SHP77 (cell line): ENCODE measurements at regions not wholly inside any gene's neighbourhood (a gene's known extent, or its start where the extent isn't known, plus 50 kb on each side); places are given as distances from the start of the nearest gene placed in this dataset.
"Not testable (repeated sequence)": the region's sequence is repeated elsewhere in the genome, so short reads cannot be mapped to it uniquely, and the experiment has no call there.

Experiments
- DNase-seq, 2 experiments: peaks; one replicate each; lab custom pipeline; 2025; lab: John Stamatoyannopoulos, UW

DNA sequence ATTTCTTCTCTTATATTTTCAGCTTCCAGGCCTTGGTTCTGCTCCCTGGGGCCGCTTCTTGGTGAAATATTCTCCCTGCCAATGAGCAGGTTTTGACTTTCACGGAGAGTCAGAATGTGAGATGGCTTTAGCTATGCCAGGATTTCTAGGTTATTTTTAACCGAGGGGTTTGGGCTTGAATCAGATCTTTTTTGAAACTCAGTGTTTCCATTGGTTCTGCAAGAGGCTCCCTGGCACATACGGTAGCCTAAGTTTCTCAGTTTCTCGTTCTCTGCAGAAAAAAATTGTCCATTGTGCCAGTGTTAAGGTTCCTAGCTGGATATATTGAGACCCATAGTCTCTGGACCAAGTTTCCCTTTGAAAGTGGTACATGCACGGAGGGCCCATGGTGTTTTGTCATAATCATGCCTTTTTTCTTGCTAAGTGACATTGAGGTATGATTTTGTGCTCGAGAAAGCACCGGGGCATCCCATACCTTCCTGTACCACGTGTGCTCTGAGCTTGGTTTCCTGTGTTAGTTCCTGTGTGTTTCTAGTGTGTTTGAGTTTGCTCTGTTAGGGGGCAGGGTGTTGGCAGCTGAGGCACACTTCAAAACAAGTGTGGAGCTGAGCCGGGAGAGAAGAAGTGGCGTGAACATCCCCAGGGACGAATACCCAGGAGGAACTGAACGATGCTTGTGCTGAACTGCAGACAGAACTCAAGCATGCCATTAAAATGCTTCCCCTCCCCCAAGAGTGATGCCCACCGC lies 127.2 kb downstream of the HS3ST3B1 start:
- DNase-seq = peak in 1 of 2 experiments; percentile 14

DNA sequence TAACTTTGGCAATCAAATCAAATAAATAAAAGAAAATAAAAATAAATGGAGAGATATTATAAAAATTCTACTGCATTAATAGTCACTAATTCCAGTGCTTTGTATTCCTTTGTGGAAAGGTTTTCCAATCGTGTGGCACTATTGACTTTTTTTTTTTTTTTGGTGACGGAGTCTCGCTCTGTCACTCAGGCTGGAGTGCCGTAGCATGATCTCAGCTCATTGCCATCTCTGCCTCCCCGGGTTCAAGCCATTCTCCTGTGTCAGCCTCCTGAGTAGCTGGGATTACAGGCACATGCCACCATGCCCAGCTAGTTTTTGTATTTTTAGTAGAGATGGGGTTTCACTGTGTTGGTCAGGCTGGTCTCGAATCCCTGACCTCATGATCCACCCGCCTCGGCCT lies 122.3 kb downstream of the HS3ST3B1 start:
- DNase-seq = not testable (repeated sequence)

- DNase-seq = no peak
These were observed 116.5 kb downstream of the HS3ST3B1 start for GRCh38 chr17:14417336-14417735.

DNA sequence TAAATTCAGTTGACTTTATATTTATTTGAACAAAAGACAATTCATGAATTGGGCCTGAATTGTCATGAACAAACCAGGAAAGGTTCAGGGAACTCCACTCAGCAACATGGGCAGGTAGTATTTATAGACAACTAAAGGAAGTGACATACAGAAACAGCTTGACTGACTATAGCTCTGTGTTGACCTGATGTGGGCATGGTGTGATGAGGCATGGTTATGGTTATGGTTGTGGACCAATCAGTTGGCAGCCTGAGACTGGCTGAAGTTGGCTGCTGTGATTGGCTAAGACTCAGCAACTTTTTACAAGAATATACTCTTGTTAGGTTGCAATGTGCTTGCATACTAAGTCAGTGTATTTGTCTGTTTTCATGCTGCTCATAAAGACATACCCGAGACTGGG lies 108.4 kb downstream of the HS3ST3B1 start:
- no peak for DNase-seq

DNA sequence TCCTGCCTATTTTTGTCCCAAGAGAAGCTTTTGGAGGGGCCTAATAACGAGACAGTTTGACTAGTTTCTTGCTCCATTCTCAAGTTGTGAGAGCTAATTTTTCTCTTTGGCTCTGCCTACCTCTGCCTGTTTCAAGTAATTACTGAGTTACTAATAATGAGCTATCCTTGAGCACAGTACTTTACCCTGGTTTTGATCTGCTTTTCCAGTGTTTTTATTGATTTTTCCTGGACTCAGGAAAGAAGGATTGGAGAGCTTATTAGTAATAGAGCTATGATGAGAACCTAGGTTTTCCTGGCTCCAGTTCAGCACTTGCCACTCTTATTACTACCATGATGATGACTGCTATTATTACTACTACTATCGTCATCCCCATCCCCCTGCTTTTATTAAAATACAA lies 106.7 kb downstream of the HS3ST3B1 start:
- DNase-seq = no peak

DNA sequence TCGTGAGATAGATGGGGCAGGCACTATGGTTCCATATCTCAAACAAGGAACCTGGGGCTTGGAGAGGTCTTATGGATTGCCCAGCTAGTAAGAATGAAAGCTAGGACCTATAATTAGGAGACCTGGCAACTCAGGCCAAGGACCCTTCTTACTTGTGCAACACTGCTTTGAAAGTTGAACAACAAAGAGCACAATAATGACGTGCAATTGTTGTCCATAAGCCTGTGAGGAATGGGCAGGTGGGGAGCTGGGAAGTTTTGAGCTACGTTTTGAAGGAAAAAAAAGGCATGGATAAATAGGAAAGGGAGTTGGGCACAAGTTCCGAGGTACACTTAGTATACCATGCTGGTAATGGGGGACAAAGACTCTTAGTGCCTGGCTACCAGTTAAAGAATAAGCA lies 104.3 kb downstream of the HS3ST3B1 start:
- DNase-seq = no peak
